BE2C (cell line): ENCODE measurements at regions not wholly inside any gene's neighbourhood (a gene's known extent, or its start where the extent isn't known, plus 50 kb on each side); places are given as distances from the start of the nearest gene placed in this dataset.

Source experiments
- DNase-seq: peaks from one replicate; pipeline ENCODE4 v3.0.0-alpha.2; 2020
- H3K27me3 ChIP-seq: fragments of 250-450 bp; sonication (Bioruptor Pico); 2 replicates; pipeline ENCODE4 v1.5.1; 2020; ENCODE audit warnings: mild to moderate bottlenecking
- H3K36me3 ChIP-seq: fragments of 250-450 bp; sonication (Bioruptor Pico); 2 replicates; pipeline ENCODE4 v1.5.1; 2020; ENCODE audit warnings: mild to moderate bottlenecking
- H3K4me1 ChIP-seq: fragments of 250-450 bp; sonication (Bioruptor Pico); 2 replicates; pipeline ENCODE4 v1.5.1; 2020
- H3K4me3 ChIP-seq: 2 replicates; pipeline ENCODE4 v1.5.1; 2011; ENCODE audit warnings: low read depth, low read length
- H3K9me3 ChIP-seq: fragments of 250-450 bp; sonication (Bioruptor Pico); 2 replicates; pipeline ENCODE4 v1.5.1; 2020
- CTCF ChIP-seq: IDR thresholded peaks from 2 replicates; pipeline ENCODE4 v1.5.1; 2012; ENCODE audit warnings: mild to moderate bottlenecking, low read depth, low read length

DNA sequence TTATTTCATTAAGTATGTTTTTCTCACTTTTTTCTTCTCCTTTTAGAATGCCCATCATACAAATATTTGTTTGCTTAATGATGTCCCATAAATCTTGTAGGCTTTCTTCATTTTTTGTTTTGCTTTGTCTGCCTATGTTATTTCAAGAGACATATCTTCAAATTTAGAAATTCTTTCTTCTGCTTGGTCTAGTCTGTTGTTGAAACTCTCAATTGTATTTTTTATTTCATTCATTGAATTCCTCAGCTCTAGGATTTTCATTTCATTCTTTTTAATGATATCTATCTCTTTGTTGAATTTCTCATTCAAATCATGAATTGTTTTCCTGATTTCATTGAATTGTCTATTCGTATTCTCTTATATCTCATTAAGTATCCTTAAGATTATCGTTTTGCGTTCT, 125.1 kb upstream of the VIPR2 start:
- no peak for TF ChIP-seq CTCF

GRCh38 chr7:159263430-159263829, 118.8 kb upstream of the VIPR2 start:
- TF ChIP-seq CTCF, result no peak

More for the DNA sequence above, 125.1 kb upstream of the VIPR2 start:
- Histone ChIP-seq H3K9me3 (0 out of 2 replicates have a peak, but pooled peaks cover 4% of the 10 kb centered on the region), H3K4me3 (no peak overlapping the region), H3K27me3 (no peaks in the 10 kb centered on the region), H3K36me3 (no peaks in the 10 kb centered on the region), H3K4me1 (peaks cover 5% of the 10 kb centered on the region; the same call in 1 of the 2 replicates)
- DNase-seq, result no peak

GRCh38 chr7:159253657-159254056, 109.0 kb upstream of the VIPR2 start:
- Histone ChIP-seq H3K36me3 (no peaks in the 10 kb centered on the region), H3K9me3 (no peaks in the 10 kb centered on the region), H3K27me3 (no peaks in the 10 kb centered on the region), H3K4me3 (no peak overlapping the region), H3K4me1 (no peaks in the 10 kb centered on the region)
- DNase-seq, result no peak
- TF ChIP-seq CTCF, result no peak

More at GRCh38 chr7:159263430-159263829, 118.8 kb upstream of the VIPR2 start:
- no peak overlapping the region for H3K4me3 ChIP-seq
- no peak for DNase-seq
- H3K4me1 ChIP-seq, result peaks cover 5% of the 10 kb centered on the region; the same call in 1 of the 2 replicates
- H3K27me3 ChIP-seq, result no peaks in the 10 kb centered on the region
- H3K9me3 ChIP-seq, result no peaks in the 10 kb centered on the region
- H3K36me3 ChIP-seq, result no peaks in the 10 kb centered on the region

GRCh38 chr7:159250471-159250870, 105.8 kb upstream of the VIPR2 start:
- no peak for TF ChIP-seq CTCF
- H3K4me3 ChIP-seq, result no peak overlapping the region
- no peak for DNase-seq
- H3K4me1 ChIP-seq, result no peaks in the 10 kb centered on the region
- no peaks in the 10 kb centered on the region for H3K36me3 ChIP-seq
- no peaks in the 10 kb centered on the region for H3K9me3 ChIP-seq
- no peaks in the 10 kb centered on the region for H3K27me3 ChIP-seq

DNA sequence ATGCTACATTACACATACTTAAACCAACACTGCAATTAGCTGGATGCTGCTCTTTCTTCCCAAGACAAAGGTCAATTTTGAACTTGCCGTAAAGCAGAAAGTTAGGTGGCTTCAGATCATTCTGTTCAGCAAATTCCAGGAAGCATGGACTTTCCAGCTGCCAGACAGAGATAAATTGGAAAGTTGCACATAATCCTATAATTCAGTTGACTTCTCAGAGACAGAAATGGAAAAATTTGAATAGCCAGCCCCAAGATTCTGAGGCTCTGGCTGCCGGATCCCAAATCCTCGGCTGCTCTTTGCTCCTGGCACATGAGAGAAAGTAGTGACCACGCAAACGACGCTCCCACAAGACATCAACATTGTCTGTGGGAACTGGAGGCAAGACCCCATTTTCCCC, 105.0 kb upstream of the VIPR2 start:
- H3K36me3 ChIP-seq, result no peaks in the 10 kb centered on the region
- DNase-seq, result no peak
- no peaks in the 10 kb centered on the region for H3K27me3 ChIP-seq
- H3K4me1 ChIP-seq, result no peaks in the 10 kb centered on the region
- no peaks in the 10 kb centered on the region for H3K9me3 ChIP-seq
- no peak overlapping the region for H3K4me3 ChIP-seq
- TF ChIP-seq CTCF, result no peak

GRCh38 chr7:159247910-159248309, 103.2 kb upstream of the VIPR2 start:
- no peak for TF ChIP-seq CTCF
- no peaks in the 10 kb centered on the region for H3K4me1 ChIP-seq
- no peaks in the 10 kb centered on the region for H3K36me3 ChIP-seq
- H3K4me3 ChIP-seq, result no peak overlapping the region
- H3K27me3 ChIP-seq, result no peaks in the 10 kb centered on the region
- no peak for DNase-seq
- H3K9me3 ChIP-seq, result no peaks in the 10 kb centered on the region
